H9 (cell line): ENCODE measurements at regions not wholly inside any gene's neighbourhood (a gene's known extent, or its start where the extent isn't known, plus 50 kb on each side); places are given as distances from the start of the nearest gene placed in this dataset.

Source experiments
- DNase-seq: peaks from one replicate; pipeline ENCODE4 v3.0.0-alpha.2; 2017
- H2AFZ ChIP-seq: one replicate; pipeline ENCODE4 v1.6.1; 2013; ENCODE audit warnings: mild to moderate bottlenecking, low read length, control low read depth, moderate library complexity
- H2AK5ac ChIP-seq: 2 replicates; pipeline ENCODE4 v1.6.1; 2013; ENCODE audit warnings: low read length, control low read depth, mixed read lengths; ENCODE audit not compliant: insufficient read length
- H2BK120ac ChIP-seq: one replicate; pipeline ENCODE4 v1.6.1; 2013; ENCODE audit warnings: low read depth, mild to moderate bottlenecking, low read length, control low read depth, inconsistent platforms; ENCODE audit not compliant: poor library complexity, severe bottlenecking
- H2BK12ac ChIP-seq: 2 replicates; pipeline ENCODE4 v1.6.1; 2013; ENCODE audit warnings: low read length, control low read depth, mixed read lengths, low read depth; ENCODE audit not compliant: insufficient read length
- H2BK15ac ChIP-seq: 2 replicates; pipeline ENCODE4 v1.6.1; 2013; ENCODE audit warnings: low read depth, low read length, control low read depth
- H2BK20ac ChIP-seq: one replicate; pipeline ENCODE4 v1.6.1; 2013; ENCODE audit warnings: low read depth, mild to moderate bottlenecking, low read length, control low read depth, inconsistent platforms; ENCODE audit not compliant: poor library complexity, severe bottlenecking
- H2BK5ac ChIP-seq: 2 replicates; pipeline ENCODE4 v1.6.1; 2013; ENCODE audit warnings: low read length, control low read depth, mixed read lengths; ENCODE audit not compliant: insufficient read length
- H3K14ac ChIP-seq: 2 replicates; pipeline ENCODE4 v1.6.1; 2013; ENCODE audit warnings: low read length, control low read depth; ENCODE audit not compliant: insufficient read depth
- H3K18ac ChIP-seq: 2 replicates; pipeline ENCODE4 v1.6.1; 2013; ENCODE audit warnings: low read depth, mild to moderate bottlenecking, mixed read lengths, low read length, control low read depth; ENCODE audit not compliant: insufficient read length
- H3K23ac ChIP-seq: 2 replicates; pipeline ENCODE4 v1.6.1; 2013; ENCODE audit warnings: low read length, control low read depth, mixed read lengths, low read depth; ENCODE audit not compliant: insufficient read length
- H3K23me2 ChIP-seq: 2 replicates; pipeline ENCODE4 v1.6.1; 2013; ENCODE audit warnings: low read depth, mild to moderate bottlenecking, mixed read lengths, low read length, control low read depth; ENCODE audit not compliant: insufficient read length, poor library complexity, severe bottlenecking
- H3K27ac ChIP-seq: 2 replicates; pipeline ENCODE4 v1.5.1; 2013; ENCODE audit warnings: low read length, control low read depth, mixed read lengths, low read depth; ENCODE audit not compliant: insufficient read length
- H3K27me3 ChIP-seq: 2 replicates; pipeline ENCODE4 v1.6.1; 2013; ENCODE audit warnings: low read length, control low read depth, inconsistent platforms; ENCODE audit not compliant: insufficient read depth
- H3K4ac ChIP-seq: 2 replicates; pipeline ENCODE4 v1.6.1; 2013; ENCODE audit warnings: low read depth, mild to moderate bottlenecking, control low read depth, inconsistent platforms, low read length, moderate library complexity
- H3K4me1 ChIP-seq: 2 replicates; pipeline ENCODE4 v1.6.1; 2013; ENCODE audit warnings: low read length, control low read depth, inconsistent platforms; ENCODE audit not compliant: insufficient read depth
- H3K4me2 ChIP-seq: 2 replicates; pipeline ENCODE4 v1.6.1; 2013; ENCODE audit warnings: low read length, control low read depth, mixed read lengths; ENCODE audit not compliant: insufficient read length, insufficient read depth
- H3K56ac ChIP-seq: 2 replicates; pipeline ENCODE4 v1.6.1; 2013; ENCODE audit warnings: low read depth, mild to moderate bottlenecking, mixed read lengths, low read length, control low read depth; ENCODE audit not compliant: insufficient read length
- H3K79me1 ChIP-seq: 2 replicates; pipeline ENCODE4 v1.6.1; 2013; ENCODE audit warnings: low read depth, mild to moderate bottlenecking, moderate library complexity, low read length, control low read depth, inconsistent platforms; ENCODE audit not compliant: insufficient read depth, poor library complexity, severe bottlenecking
- H3K79me2 ChIP-seq: 2 replicates; pipeline ENCODE4 v1.6.1; 2013; ENCODE audit warnings: low read length, control low read depth, inconsistent platforms; ENCODE audit not compliant: insufficient read depth
- H3K9ac ChIP-seq: 2 replicates; pipeline ENCODE4 v1.6.1; 2013; ENCODE audit warnings: low read length, control low read depth, mixed read lengths; ENCODE audit not compliant: insufficient read length; ENCODE audit errors: extremely low read depth
- H3K9me3 ChIP-seq: one replicate; pipeline ENCODE4 v1.6.1; 2013; ENCODE audit warnings: low read depth, low read length, inconsistent platforms; ENCODE audit not compliant: control insufficient read depth
- H3T11ph ChIP-seq: one replicate; pipeline ENCODE4 v1.6.1; 2013; ENCODE audit warnings: mild to moderate bottlenecking, low read length, control low read depth, inconsistent platforms
- H4K20me1 ChIP-seq: one replicate; pipeline ENCODE4 v1.6.1; 2013; ENCODE audit not compliant: control insufficient read depth, insufficient read length, insufficient read depth
- H4K5ac ChIP-seq: 2 replicates; pipeline ENCODE4 v1.6.1; 2013; ENCODE audit warnings: low read depth, mild to moderate bottlenecking, mixed read lengths, low read length, control low read depth; ENCODE audit not compliant: insufficient read length
- H4K8ac ChIP-seq: replicated peaks from 2 replicates; pipeline ENCODE4 v1.6.1; 2013; ENCODE audit warnings: low read length, control low read depth, mixed read lengths, low read depth; ENCODE audit not compliant: insufficient read length
- H4K91ac ChIP-seq: 2 replicates; pipeline ENCODE4 v1.6.1; 2013; ENCODE audit warnings: low read depth, mild to moderate bottlenecking, moderate library complexity, mixed read lengths, low read length, control low read depth; ENCODE audit not compliant: insufficient read length
- H3K27ac Mint-ChIP-seq, 3 experiments: 2 replicates in 2 of 3; 3 replicates in 1 of 3; pipeline ENCODE4 v1.8.0; 2020 to 2021; ENCODE audit warnings: mixed read lengths in 3 of 3, mild to moderate bottlenecking in 1 of 3, moderate library complexity in 1 of 3
- H3K27me3 Mint-ChIP-seq: 2 replicates; pipeline ENCODE4 v1.8.0; 2021; ENCODE audit warnings: low read depth, mild to moderate bottlenecking, moderate library complexity, mixed read lengths
- H3K36me3 Mint-ChIP-seq, 3 experiments: 2 replicates in 2 of 3; 3 replicates in 1 of 3; pipeline ENCODE4 v1.8.0; 2020 to 2021; ENCODE audit warnings: low read depth in 3 of 3, mixed read lengths in 3 of 3; ENCODE audit not compliant: insufficient read depth in 1 of 3
- H3K4me1 Mint-ChIP-seq, 2 experiments: 2 replicates each; pipeline ENCODE4 v1.8.0; 2020; ENCODE audit warnings: mixed read lengths in 2 of 2
- H3K4me3 Mint-ChIP-seq, 2 experiments: 2 replicates in 1 of 2; 3 replicates in 1 of 2; pipeline ENCODE4 v1.8.0; 2020 to 2021; ENCODE audit warnings: mild to moderate bottlenecking in 2 of 2, mixed read lengths in 2 of 2, moderate library complexity in 1 of 2
- H3K9me3 Mint-ChIP-seq, 2 experiments: 2 replicates in 1 of 2; 3 replicates in 1 of 2; pipeline ENCODE4 v1.8.0; 2020; ENCODE audit warnings: mild to moderate bottlenecking in 2 of 2, mixed read lengths in 2 of 2, moderate library complexity in 1 of 2
- WGBS: extraction: QIAGEN DNeasy Blood & Tissue Kit; methylation state at CpG from one replicate; pipeline ENCODE4 v1.1.7; 2013; ENCODE audit warnings: missing lambda C conversion rate, low lambda C conversion rate, mixed read lengths; ENCODE audit not compliant: insufficient read length; ENCODE audit errors: extremely low coverage; 5-methylcytosine and 5-hydroxymethylcytosine counted together
- TF ChIP-seq, protein P1 (sequence below): fragments of 200-600 bp; sonication (generic); conservative IDR thresholded peaks from 3 replicates; pipeline ENCODE4 v1.8.0; 2021; ENCODE audit warnings: antibody characterized with exemption, mild to moderate bottlenecking

DNA sequence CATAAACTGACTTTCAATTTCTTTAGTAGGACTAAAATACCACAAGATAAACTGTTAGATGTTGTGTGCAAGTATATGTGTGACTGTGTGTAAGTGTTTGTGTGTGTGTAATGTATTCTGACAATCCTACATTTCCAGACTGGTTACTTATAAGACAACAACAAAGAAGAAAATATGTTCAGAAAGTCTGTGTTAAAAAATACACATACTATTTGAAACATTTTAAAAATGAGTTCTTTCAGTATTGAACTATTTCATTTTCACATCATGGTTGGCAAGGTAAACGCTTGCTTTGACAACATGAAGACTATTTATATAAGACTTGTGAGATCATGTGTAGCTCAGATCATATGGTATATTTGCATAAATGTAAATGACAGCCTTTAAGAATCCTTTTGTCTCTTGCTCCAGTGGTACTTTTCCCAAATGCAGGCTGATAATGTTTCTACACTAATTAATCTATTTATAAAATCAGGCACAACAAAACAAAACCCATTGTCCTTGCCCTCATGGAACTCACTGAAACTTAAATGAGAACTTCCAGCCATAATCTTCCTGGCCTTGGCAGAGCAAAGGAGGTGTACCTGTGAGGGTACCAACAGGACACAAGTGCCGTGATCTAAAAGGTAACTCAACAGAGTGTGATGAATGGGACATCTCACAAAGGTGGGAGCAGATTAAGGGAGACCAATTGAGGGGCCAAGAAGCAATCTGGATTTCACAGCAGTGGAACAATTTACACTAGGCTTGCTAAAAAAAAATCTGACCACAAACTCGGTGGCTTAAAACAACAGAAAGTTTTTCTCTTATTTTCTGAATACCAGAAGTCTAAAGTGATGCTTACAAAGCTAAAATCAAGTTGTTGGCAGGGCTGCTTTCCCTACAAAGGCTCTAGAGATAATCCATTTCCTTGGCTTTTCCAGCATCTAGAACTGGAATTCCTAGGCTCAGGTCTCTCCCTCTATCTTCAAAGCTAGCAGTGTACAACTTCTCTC, 349.0 kb downstream of the TBC1D4 start:
- peaks cover 0 to 6% (median 0%) of the 10 kb centered on the region in 3 experiments; a peak in 4 of 7 replicates for H3K36me3 Mint-ChIP-seq
- H3K4me3 Mint-ChIP-seq: no peak overlapping the region
- H3K9me3 ChIP-seq: no peaks in the 10 kb centered on the region
- no peak overlapping the region for H3K4ac ChIP-seq
- no peak overlapping the region for H2AK5ac ChIP-seq
- no peaks in the 10 kb centered on the region for H3K4me1 ChIP-seq
- H3K4me2 ChIP-seq: no peak overlapping the region
- H2BK12ac ChIP-seq: no peak overlapping the region
- no peak overlapping the region for H4K8ac ChIP-seq
- H4K91ac ChIP-seq: no peak overlapping the region
- no peaks in the 10 kb centered on the region for H4K20me1 ChIP-seq
- TF ChIP-seq, protein P1, sequence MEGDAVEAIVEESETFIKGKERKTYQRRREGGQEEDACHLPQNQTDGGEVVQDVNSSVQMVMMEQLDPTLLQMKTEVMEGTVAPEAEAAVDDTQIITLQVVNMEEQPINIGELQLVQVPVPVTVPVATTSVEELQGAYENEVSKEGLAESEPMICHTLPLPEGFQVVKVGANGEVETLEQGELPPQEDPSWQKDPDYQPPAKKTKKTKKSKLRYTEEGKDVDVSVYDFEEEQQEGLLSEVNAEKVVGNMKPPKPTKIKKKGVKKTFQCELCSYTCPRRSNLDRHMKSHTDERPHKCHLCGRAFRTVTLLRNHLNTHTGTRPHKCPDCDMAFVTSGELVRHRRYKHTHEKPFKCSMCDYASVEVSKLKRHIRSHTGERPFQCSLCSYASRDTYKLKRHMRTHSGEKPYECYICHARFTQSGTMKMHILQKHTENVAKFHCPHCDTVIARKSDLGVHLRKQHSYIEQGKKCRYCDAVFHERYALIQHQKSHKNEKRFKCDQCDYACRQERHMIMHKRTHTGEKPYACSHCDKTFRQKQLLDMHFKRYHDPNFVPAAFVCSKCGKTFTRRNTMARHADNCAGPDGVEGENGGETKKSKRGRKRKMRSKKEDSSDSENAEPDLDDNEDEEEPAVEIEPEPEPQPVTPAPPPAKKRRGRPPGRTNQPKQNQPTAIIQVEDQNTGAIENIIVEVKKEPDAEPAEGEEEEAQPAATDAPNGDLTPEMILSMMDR: no peak
- no peak overlapping the region for H3K14ac ChIP-seq
- no peak for DNase-seq
- no peak overlapping the region for H3K18ac ChIP-seq
- peaks cover 7 to 19% of the 10 kb centered on the region in 2 experiments for H3K9me3 Mint-ChIP-seq
- H3K79me2 ChIP-seq: no peaks in the 10 kb centered on the region
- H2BK20ac ChIP-seq: no peak overlapping the region
- no peaks in the 10 kb centered on the region for H3K27me3 ChIP-seq
- no CpG with 5 or more reads among the region's 3 CpGs for WGBS
- no peak overlapping the region for H3K27ac Mint-ChIP-seq
- no peak overlapping the region for H2BK15ac ChIP-seq
- no peaks in the 10 kb centered on the region for H3K4me1 Mint-ChIP-seq
- no peak overlapping the region for H3K9ac ChIP-seq
- H3K27ac ChIP-seq: no peak overlapping the region
- no peak overlapping the region for H2AFZ ChIP-seq
- H3K23me2 ChIP-seq: no peaks in the 10 kb centered on the region
- no peak overlapping the region for H4K5ac ChIP-seq
- no peak overlapping the region for H2BK5ac ChIP-seq
- no peaks in the 10 kb centered on the region for H3K79me1 ChIP-seq
- no peak overlapping the region for H3K56ac ChIP-seq
- no peak overlapping the region for H3T11ph ChIP-seq
- no peak overlapping the region for H2BK120ac ChIP-seq
- no peaks in the 10 kb centered on the region for H3K27me3 Mint-ChIP-seq
- H3K23ac ChIP-seq: no peak overlapping the region
